ENCODE measurements at regions not wholly inside any gene's neighbourhood (a gene's known extent, or its start where the extent isn't known, plus 50 kb on each side); places are given as distances from the start of the nearest gene placed in this dataset.

- H3K36me3 ChIP-seq (ENCODE audit: control insufficient read depth in 2 of 2, insufficient read depth in 2 of 2, low read length in 1 of 2) = no peaks in the 10 kb centered on the region
- 48 to 65% methylated on average over 2 of the region's 2 CpGs for WGBS, 2 donors
- H3K4me3 ChIP-seq (ENCODE audit: low read depth in 1 of 2, low read length in 2 of 2) = no peak overlapping the region
- no peaks in the 10 kb centered on the region for H3K9me3 ChIP-seq (ENCODE audit: control insufficient read depth in 2 of 2, insufficient read depth in 1 of 2, low read depth in 1 of 2, low read length in 1 of 2)
- no peak overlapping the region for H3K27ac ChIP-seq (ENCODE audit: low read depth in 2 of 2, low read length in 1 of 2)
- no peaks in the 10 kb centered on the region for H3K4me1 ChIP-seq (ENCODE audit: control insufficient read depth in 2 of 2, insufficient read depth in 2 of 2, low read length in 1 of 2)
- peaks cover 0 to 3% of the 10 kb centered on the region in 2 donors for H3K27me3 ChIP-seq (ENCODE audit: control insufficient read depth in 1 of 2, insufficient read depth in 2 of 2, low read length in 2 of 2)
Observed at GRCh38 chr14:62071039-62071438, 308.8 kb downstream of the SNAPC1 start.

DNA sequence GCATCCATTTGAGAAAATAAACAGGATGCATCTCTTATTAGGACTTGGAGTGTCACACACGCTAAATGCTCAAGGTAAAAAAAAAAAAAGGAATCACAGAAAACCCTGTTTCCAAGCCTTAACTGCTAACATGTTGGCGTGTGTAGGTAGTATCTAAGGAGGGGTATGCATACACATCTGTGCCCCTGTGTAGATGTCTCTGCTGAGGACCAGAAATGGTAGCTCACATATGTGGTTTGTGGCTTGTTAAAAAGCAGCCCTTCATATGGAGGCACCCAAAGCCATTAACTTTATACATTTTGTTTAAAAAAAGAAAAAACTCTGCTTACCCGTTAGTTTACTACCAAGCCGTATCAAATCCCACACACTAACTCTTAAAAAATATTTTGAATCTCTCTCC is 314.1 kb downstream of the SNAPC1 start:
- Histone ChIP-seq H3K9me3 (ENCODE audit: control insufficient read depth in 2 of 2, insufficient read depth in 1 of 2, low read depth in 1 of 2, low read length in 1 of 2) (no peaks in the 10 kb centered on the region), H3K4me3 (ENCODE audit: low read depth in 1 of 2, low read length in 2 of 2) (no peak overlapping the region), H3K27me3 (ENCODE audit: control insufficient read depth in 1 of 2, insufficient read depth in 2 of 2, low read length in 2 of 2) (no peaks in the 10 kb centered on the region), H3K4me1 (ENCODE audit: control insufficient read depth in 2 of 2, insufficient read depth in 2 of 2, low read length in 1 of 2) (no peaks in the 10 kb centered on the region), H3K36me3 (ENCODE audit: control insufficient read depth in 2 of 2, insufficient read depth in 2 of 2, low read length in 1 of 2) (no peaks in the 10 kb centered on the region), H3K27ac (ENCODE audit: low read depth in 2 of 2, low read length in 1 of 2) (no peak overlapping the region)
- WGBS, 2 donors = 93 to 95% methylated on average over 4 of the region's 4 CpGs

DNA sequence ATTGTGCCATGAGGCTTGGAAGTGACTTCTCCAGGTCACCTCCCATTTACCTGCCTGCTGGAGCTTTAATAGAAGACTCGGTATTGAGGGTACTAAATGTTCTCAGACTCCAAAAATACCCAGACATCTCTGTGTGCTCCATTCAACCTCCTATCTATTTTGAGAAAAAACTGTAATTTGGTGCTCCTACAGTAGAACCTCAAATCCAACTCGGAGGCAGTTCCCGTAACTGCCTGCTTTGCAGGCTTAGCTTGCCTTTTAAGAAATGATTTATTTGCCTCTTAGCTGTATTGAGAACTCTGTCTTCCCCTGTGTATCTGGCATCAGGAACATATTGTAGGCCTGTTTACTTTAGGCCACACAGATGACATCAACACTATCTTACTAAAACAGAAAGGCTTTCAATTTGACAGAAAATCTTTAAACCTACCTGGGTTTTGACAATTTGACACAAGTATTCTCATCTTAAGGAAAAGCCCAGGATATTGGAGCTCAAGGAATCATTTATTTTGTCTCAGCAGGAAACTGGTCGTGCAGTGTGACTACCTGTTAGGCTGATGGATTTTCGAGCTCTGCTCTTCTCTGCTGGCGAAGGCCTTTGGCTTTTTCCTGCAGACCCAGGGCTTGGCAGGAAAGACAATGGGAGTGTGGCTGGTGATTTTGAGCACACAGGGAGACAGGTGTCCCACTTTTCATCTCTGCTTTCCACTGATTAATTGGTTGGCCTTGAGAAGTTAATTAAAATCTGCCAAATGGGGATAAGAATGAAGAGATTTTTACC is 314.8 kb downstream of the SNAPC1 start:
- Histone ChIP-seq H3K9me3 (ENCODE audit: control insufficient read depth in 2 of 2, insufficient read depth in 1 of 2, low read depth in 1 of 2, low read length in 1 of 2) (no peaks in the 10 kb centered on the region), H3K27me3 (ENCODE audit: control insufficient read depth in 1 of 2, insufficient read depth in 2 of 2, low read length in 2 of 2) (no peaks in the 10 kb centered on the region), H3K27ac (ENCODE audit: low read depth in 2 of 2, low read length in 1 of 2) (no peak overlapping the region), H3K36me3 (ENCODE audit: control insufficient read depth in 2 of 2, insufficient read depth in 2 of 2, low read length in 1 of 2) (no peaks in the 10 kb centered on the region), H3K4me1 (ENCODE audit: control insufficient read depth in 2 of 2, insufficient read depth in 2 of 2, low read length in 1 of 2) (no peaks in the 10 kb centered on the region), H3K4me3 (ENCODE audit: low read depth in 1 of 2, low read length in 2 of 2) (no peak overlapping the region)
- 71 to 73% methylated on average over 6 of the region's 6 CpGs for WGBS, 2 donors

DNA sequence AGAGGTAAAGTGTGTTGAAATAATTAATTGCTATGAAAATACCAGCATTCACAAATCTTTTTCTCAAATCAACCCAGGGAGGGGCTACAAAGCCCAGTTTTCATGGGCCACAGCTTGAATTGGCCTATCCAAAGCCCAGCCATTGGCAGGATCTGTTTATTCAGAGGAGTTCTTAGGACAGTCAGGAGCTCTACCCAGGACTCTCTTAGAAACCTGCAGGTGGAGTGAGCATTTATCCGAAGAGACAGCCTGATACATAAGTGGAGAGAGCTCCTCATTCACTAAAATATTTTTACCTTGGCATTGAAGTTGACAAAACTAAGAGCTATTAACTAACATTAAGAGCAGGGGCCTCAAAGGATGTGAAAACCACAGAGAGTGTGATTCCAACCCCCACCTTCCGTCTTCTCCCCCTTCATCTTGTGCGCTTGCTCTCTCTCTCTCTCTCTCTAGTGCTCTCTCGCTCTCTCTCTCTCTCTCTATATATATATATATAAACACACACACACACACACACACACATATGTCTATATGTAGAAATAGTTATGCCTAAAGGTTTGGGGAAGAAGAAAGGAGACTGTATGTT is 315.5 kb downstream of the SNAPC1 start:
- 76 to 77% methylated on average over 3 to 4 of the region's 4 CpGs for WGBS, 2 donors
- Histone ChIP-seq H3K36me3 (ENCODE audit: control insufficient read depth in 2 of 2, insufficient read depth in 2 of 2, low read length in 1 of 2) (no peaks in the 10 kb centered on the region), H3K4me1 (ENCODE audit: control insufficient read depth in 2 of 2, insufficient read depth in 2 of 2, low read length in 1 of 2) (no peaks in the 10 kb centered on the region)

GRCh38 chr14:62079038-62079437 is 316.8 kb downstream of the SNAPC1 start:
- 68 to 85% methylated on average over 1 of the region's 1 CpG for WGBS, 2 donors
- Histone ChIP-seq H3K9me3 (ENCODE audit: control insufficient read depth in 2 of 2, insufficient read depth in 1 of 2, low read depth in 1 of 2, low read length in 1 of 2) (no peaks in the 10 kb centered on the region), H3K27me3 (ENCODE audit: control insufficient read depth in 1 of 2, insufficient read depth in 2 of 2, low read length in 2 of 2) (no peaks in the 10 kb centered on the region), H3K36me3 (ENCODE audit: control insufficient read depth in 2 of 2, insufficient read depth in 2 of 2, low read length in 1 of 2) (no peaks in the 10 kb centered on the region), H3K4me3 (ENCODE audit: low read depth in 1 of 2, low read length in 2 of 2) (no peak overlapping the region), H3K4me1 (ENCODE audit: control insufficient read depth in 2 of 2, insufficient read depth in 2 of 2, low read length in 1 of 2) (no peaks in the 10 kb centered on the region), H3K27ac (ENCODE audit: low read depth in 2 of 2, low read length in 1 of 2) (no peak overlapping the region)

More for the DNA sequence above, 315.5 kb downstream of the SNAPC1 start:
- Histone ChIP-seq H3K27ac (ENCODE audit: low read depth in 2 of 2, low read length in 1 of 2) (no peak overlapping the region), H3K4me3 (ENCODE audit: low read depth in 1 of 2, low read length in 2 of 2) (no peak overlapping the region), H3K9me3 (ENCODE audit: control insufficient read depth in 2 of 2, insufficient read depth in 1 of 2, low read depth in 1 of 2, low read length in 1 of 2) (no peaks in the 10 kb centered on the region), H3K27me3 (ENCODE audit: control insufficient read depth in 1 of 2, insufficient read depth in 2 of 2, low read length in 2 of 2) (no peaks in the 10 kb centered on the region)

DNA sequence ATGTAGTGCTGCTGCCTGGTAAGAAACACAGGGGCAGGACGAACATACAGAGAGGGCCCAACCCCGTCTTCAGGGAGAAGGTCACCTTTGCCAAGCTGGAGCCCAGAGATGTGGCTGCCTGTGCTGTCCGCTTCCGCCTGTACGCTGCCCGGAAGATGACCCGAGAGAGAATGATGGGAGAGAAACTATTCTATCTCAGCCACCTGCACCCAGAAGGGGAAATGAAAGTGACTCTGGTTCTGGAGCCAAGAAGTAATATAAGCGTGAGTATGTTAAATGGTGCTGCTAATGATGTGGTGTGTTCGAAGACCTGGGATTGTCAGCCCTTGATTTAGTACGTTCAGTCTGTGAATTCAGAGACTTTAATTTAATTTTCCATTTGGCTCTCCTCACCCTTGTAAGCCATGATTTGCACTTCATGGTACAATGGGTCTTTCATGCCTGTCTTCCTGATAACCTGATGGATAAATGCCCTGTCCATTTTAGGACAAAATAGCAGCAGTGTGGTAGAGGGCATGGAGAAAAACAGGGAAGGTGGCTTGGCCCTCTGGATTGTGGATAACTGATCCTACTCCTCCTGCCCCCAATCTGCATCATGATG is 318.9 kb downstream of the SNAPC1 start:
- Histone ChIP-seq H3K9me3 (ENCODE audit: control insufficient read depth in 2 of 2, insufficient read depth in 1 of 2, low read depth in 1 of 2, low read length in 1 of 2) (no peaks in the 10 kb centered on the region), H3K4me1 (ENCODE audit: control insufficient read depth in 2 of 2, insufficient read depth in 2 of 2, low read length in 1 of 2) (no peaks in the 10 kb centered on the region), H3K27me3 (ENCODE audit: control insufficient read depth in 1 of 2, insufficient read depth in 2 of 2, low read length in 2 of 2) (no peaks in the 10 kb centered on the region), H3K27ac (ENCODE audit: low read depth in 2 of 2, low read length in 1 of 2) (no peak overlapping the region), H3K36me3 (ENCODE audit: control insufficient read depth in 2 of 2, insufficient read depth in 2 of 2, low read length in 1 of 2) (no peaks in the 10 kb centered on the region), H3K4me3 (ENCODE audit: low read depth in 1 of 2, low read length in 2 of 2) (no peak overlapping the region)
- WGBS, 2 donors = 87 to 89% methylated on average over 10 of the region's 10 CpGs

DNA sequence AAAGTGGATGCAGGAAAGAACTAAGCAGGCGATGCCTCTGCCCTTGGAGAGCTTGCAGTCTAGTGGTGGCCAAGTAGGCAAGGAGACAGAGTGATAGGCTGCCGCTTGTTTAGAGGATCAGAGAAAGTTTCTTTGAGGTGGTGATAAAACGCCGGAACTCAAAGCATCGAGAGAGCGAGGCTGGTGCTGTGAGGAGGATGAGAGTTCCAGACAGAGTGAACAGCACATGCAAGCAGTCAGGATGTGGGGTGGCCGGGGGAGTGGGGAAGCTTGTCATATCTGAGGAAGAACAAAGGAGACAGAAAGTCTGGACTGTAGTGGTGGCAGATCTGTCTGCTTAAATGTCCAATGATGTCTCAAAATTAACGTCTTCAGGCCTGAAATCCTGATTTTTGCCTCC is 319.7 kb downstream of the SNAPC1 start:
- no peak overlapping the region for H3K27ac ChIP-seq (ENCODE audit: low read depth in 2 of 2, low read length in 1 of 2)
- H3K9me3 ChIP-seq (ENCODE audit: control insufficient read depth in 2 of 2, insufficient read depth in 1 of 2, low read depth in 1 of 2, low read length in 1 of 2) = no peaks in the 10 kb centered on the region
- H3K4me1 ChIP-seq (ENCODE audit: control insufficient read depth in 2 of 2, insufficient read depth in 2 of 2, low read length in 1 of 2) = no peaks in the 10 kb centered on the region
- WGBS, 2 donors = 76 to 82% methylated on average over 8 of the region's 8 CpGs
- no peaks in the 10 kb centered on the region for H3K36me3 ChIP-seq (ENCODE audit: control insufficient read depth in 2 of 2, insufficient read depth in 2 of 2, low read length in 1 of 2)
- H3K27me3 ChIP-seq (ENCODE audit: control insufficient read depth in 1 of 2, insufficient read depth in 2 of 2, low read length in 2 of 2) = no peaks in the 10 kb centered on the region
- H3K4me3 ChIP-seq (ENCODE audit: low read depth in 1 of 2, low read length in 2 of 2) = no peak overlapping the region

DNA sequence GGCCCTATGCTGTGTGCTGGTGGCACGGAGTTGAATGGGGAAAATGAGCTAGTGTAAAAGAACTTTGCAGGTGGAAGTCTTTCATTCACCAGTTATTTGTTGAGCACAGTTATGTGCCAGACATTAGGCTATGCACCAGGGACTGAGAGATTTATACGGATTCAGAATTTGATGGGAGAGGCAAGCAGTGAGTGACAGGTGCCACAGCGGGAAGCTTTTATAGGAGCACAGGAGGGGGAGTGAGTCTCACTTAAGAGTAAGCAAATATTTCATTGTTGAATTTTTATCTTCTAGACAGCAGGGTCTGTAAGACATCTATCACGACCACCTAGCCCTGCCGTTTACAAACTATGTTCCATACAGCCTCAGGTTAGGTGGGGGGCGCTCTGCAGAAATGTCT is 320.6 kb downstream of the SNAPC1 start:
- WGBS, 2 donors = 69 to 85% methylated on average over 6 of the region's 6 CpGs
- H3K4me3 ChIP-seq (ENCODE audit: low read depth in 1 of 2, low read length in 2 of 2) = no peak overlapping the region
- H3K27me3 ChIP-seq (ENCODE audit: control insufficient read depth in 1 of 2, insufficient read depth in 2 of 2, low read length in 2 of 2) = no peaks in the 10 kb centered on the region
- H3K9me3 ChIP-seq (ENCODE audit: control insufficient read depth in 2 of 2, insufficient read depth in 1 of 2, low read depth in 1 of 2, low read length in 1 of 2) = no peaks in the 10 kb centered on the region
- H3K27ac ChIP-seq (ENCODE audit: low read depth in 2 of 2, low read length in 1 of 2) = no peak overlapping the region
- H3K36me3 ChIP-seq (ENCODE audit: control insufficient read depth in 2 of 2, insufficient read depth in 2 of 2, low read length in 1 of 2) = no peaks in the 10 kb centered on the region
- H3K4me1 ChIP-seq (ENCODE audit: control insufficient read depth in 2 of 2, insufficient read depth in 2 of 2, low read length in 1 of 2) = no peaks in the 10 kb centered on the region

DNA sequence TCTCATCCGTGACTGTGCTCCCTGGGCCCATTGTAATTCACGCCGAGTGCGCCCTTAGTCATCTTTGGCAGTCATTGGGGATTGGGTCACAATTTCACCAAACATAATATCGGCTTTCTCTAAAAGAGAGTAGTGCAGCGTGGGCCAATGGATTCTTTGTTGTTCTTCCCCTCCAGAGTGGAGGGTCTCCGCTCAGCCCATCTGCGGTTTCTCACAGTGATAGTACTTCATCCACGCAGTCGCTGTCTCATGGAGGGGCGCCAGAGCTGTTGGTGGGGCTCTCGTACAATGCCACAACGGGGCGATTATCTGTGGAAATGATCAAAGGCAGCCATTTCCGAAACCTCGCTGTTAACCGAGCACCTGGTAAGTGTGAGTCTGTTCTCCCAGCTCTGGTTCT is 321.8 kb downstream of the SNAPC1 start:
- H3K4me3 ChIP-seq (ENCODE audit: low read depth in 1 of 2, low read length in 2 of 2) = no peak overlapping the region
- no peaks in the 10 kb centered on the region for H3K9me3 ChIP-seq (ENCODE audit: control insufficient read depth in 2 of 2, insufficient read depth in 1 of 2, low read depth in 1 of 2, low read length in 1 of 2)
- H3K27me3 ChIP-seq (ENCODE audit: control insufficient read depth in 1 of 2, insufficient read depth in 2 of 2, low read length in 2 of 2) = no peaks in the 10 kb centered on the region
- no peaks in the 10 kb centered on the region for H3K4me1 ChIP-seq (ENCODE audit: control insufficient read depth in 2 of 2, insufficient read depth in 2 of 2, low read length in 1 of 2)
- no peak overlapping the region for H3K27ac ChIP-seq (ENCODE audit: low read depth in 2 of 2, low read length in 1 of 2)
- 92 to 93% methylated on average over 17 of the region's 17 CpGs for WGBS, 2 donors
- H3K36me3 ChIP-seq (ENCODE audit: control insufficient read depth in 2 of 2, insufficient read depth in 2 of 2, low read length in 1 of 2) = no peaks in the 10 kb centered on the region

- H3K9me3 ChIP-seq (ENCODE audit: control insufficient read depth in 2 of 2, insufficient read depth in 1 of 2, low read depth in 1 of 2, low read length in 1 of 2) = no peaks in the 10 kb centered on the region
- 94 to 95% methylated on average over 14 of the region's 14 CpGs for WGBS, 2 donors
- no peak overlapping the region for H3K4me3 ChIP-seq (ENCODE audit: low read depth in 1 of 2, low read length in 2 of 2)
- H3K27me3 ChIP-seq (ENCODE audit: control insufficient read depth in 1 of 2, insufficient read depth in 2 of 2, low read length in 2 of 2) = no peaks in the 10 kb centered on the region
- H3K4me1 ChIP-seq (ENCODE audit: control insufficient read depth in 2 of 2, insufficient read depth in 2 of 2, low read length in 1 of 2) = no peaks in the 10 kb centered on the region
- H3K27ac ChIP-seq (ENCODE audit: low read depth in 2 of 2, low read length in 1 of 2) = no peak overlapping the region
- no peaks in the 10 kb centered on the region for H3K36me3 ChIP-seq (ENCODE audit: control insufficient read depth in 2 of 2, insufficient read depth in 2 of 2, low read length in 1 of 2)
Observed at GRCh38 chr14:62087191-62087590, 325.0 kb downstream of the SNAPC1 start.
